Mucosa of descending colon (tissue), 3 donors: ENCODE measurements at regions not wholly inside any gene's neighbourhood (a gene's known extent, or its start where the extent isn't known, plus 50 kb on each side); places are given as distances from the start of the nearest gene placed in this dataset.

Experiments
- ATAC-seq: fragments of 200-7000 bp; cut with Tn5 transposase; one replicate; pipeline ENCODE4 v1.9.1; 2020; ENCODE audit warnings: mild to moderate bottlenecking, moderate library complexity
- DNase-seq, 3 donors: peaks; one replicate each; pipeline ENCODE4 v3.0.0-alpha.2; 2020
- H3K36me3 ChIP-seq: fragments of 200-600 bp; one replicate; pipeline ENCODE4 v1.8.0; 2021; ENCODE audit warnings: low read depth, mild to moderate bottlenecking
- H3K4me1 ChIP-seq: fragments of 200-600 bp; one replicate; pipeline ENCODE4 v1.8.0; 2021; ENCODE audit warnings: low read depth, mild to moderate bottlenecking
- H3K4me3 ChIP-seq: fragments of 200-600 bp; one replicate; pipeline ENCODE4 v1.8.0; 2021; ENCODE audit warnings: mild to moderate bottlenecking
- H3K9me3 ChIP-seq: fragments of 200-600 bp; one replicate; pipeline ENCODE4 v1.8.0; 2021; ENCODE audit warnings: mild to moderate bottlenecking
- CTCF ChIP-seq: fragments of 200-600 bp; IDR thresholded peaks from one replicate; pipeline ENCODE4 v1.8.0; 2022; ENCODE audit warnings: antibody characterized with exemption, mild to moderate bottlenecking
- intact Hi-C, 2 donors: fragments of 100-400 bp; cut with DNase I in 1 of 2; cut with micrococcal nuclease in 1 of 2; formaldehyde crosslinking; loops; one replicate each; pipeline versions ENCODE4 v1.11.0 to v1.11.1; 2022; cut with DNase I, micrococcal nuclease
- donor health status: DM: no; HTN: no; CAD: no; lungs with moderate emphysema.
- donor health status: DM: no; HTN: no; CAD: no.
- donor health status: DM: no; HTN: yes; CAD: no.

- intact Hi-C loops: no loop called here
- no peaks in the 10 kb centered on the region for H3K4me1 ChIP-seq
- DNase-seq: no peak
- no peak overlapping the region for H3K4me3 ChIP-seq
- no peak for TF ChIP-seq CTCF
- H3K36me3 ChIP-seq: no peaks in the 10 kb centered on the region
- H3K9me3 ChIP-seq: no peaks in the 10 kb centered on the region
- ATAC-seq: no peak
These were observed 201.2 kb downstream of the SEC23A start for GRCh38 chr14:38901791-38902190.

- ATAC-seq: no peak
- intact Hi-C loops: no loop called here
These were observed 202.1 kb downstream of the SEC23A start for GRCh38 chr14:38900887-38901286.

GRCh38 chr14:38887696-38888095 lies 215.3 kb downstream of the SEC23A start:
- no peak for TF ChIP-seq CTCF
- no peaks in the 10 kb centered on the region for H3K9me3 ChIP-seq
- no peaks in the 10 kb centered on the region for H3K36me3 ChIP-seq
- no peak overlapping the region for H3K4me3 ChIP-seq
- no peak for DNase-seq
- no peaks in the 10 kb centered on the region for H3K4me1 ChIP-seq
- no peak for ATAC-seq
- intact Hi-C loops: no loop called here

More at GRCh38 chr14:38900887-38901286, 202.1 kb downstream of the SEC23A start:
- no peak for DNase-seq
- TF ChIP-seq CTCF: no peak
- Histone ChIP-seq H3K4me3 (no peak overlapping the region), H3K9me3 (no peaks in the 10 kb centered on the region), H3K36me3 (no peaks in the 10 kb centered on the region), H3K4me1 (no peaks in the 10 kb centered on the region)

GRCh38 chr14:38884109-38884508 lies 218.9 kb downstream of the SEC23A start:
- no peak for DNase-seq
- Histone ChIP-seq H3K36me3 (no peaks in the 10 kb centered on the region), H3K4me3 (no peak overlapping the region), H3K9me3 (no peaks in the 10 kb centered on the region), H3K4me1 (no peaks in the 10 kb centered on the region)
- TF ChIP-seq CTCF: no peak
- intact Hi-C loops: no loop called here
- no peak for ATAC-seq

- TF ChIP-seq CTCF: no peak
- H3K4me3 ChIP-seq: no peak overlapping the region
- intact Hi-C loops: no loop called here
These were observed 219.9 kb downstream of the SEC23A start for GRCh38 chr14:38883127-38883526.

GRCh38 chr14:38882533-38882932 lies 220.5 kb downstream of the SEC23A start:
- H3K4me3 ChIP-seq: no peak overlapping the region
- no peaks in the 10 kb centered on the region for H3K9me3 ChIP-seq
- intact Hi-C loops: no loop called here
- H3K4me1 ChIP-seq: no peaks in the 10 kb centered on the region
- H3K36me3 ChIP-seq: no peaks in the 10 kb centered on the region
- no peak for DNase-seq
- ATAC-seq: no peak
- no peak for TF ChIP-seq CTCF

More at GRCh38 chr14:38883127-38883526, 219.9 kb downstream of the SEC23A start:
- DNase-seq: no peak
- no peaks in the 10 kb centered on the region for H3K9me3 ChIP-seq
- H3K36me3 ChIP-seq: no peaks in the 10 kb centered on the region
- H3K4me1 ChIP-seq: no peaks in the 10 kb centered on the region
- ATAC-seq: no peak
